ENCODE measurements at regions not wholly inside any gene's neighbourhood (a gene's known extent, or its start where the extent isn't known, plus 50 kb on each side); places are given as distances from the start of the nearest gene placed in this dataset.

GRCh38 chr4:26028793-26029567 is 115.0 kb downstream of the SMIM20 start:
- Mint-ChIP-seq H3K4me3 (ENCODE audit: unreplicated experiment) (no peak overlapping the region), H3K27me3 (ENCODE audit: unreplicated experiment) (peaks cover 9% of the 10 kb centered on the region), H3K36me3 (ENCODE audit: low read depth, unreplicated experiment) (peaks cover 4% of the 10 kb centered on the region), H3K9me3 (ENCODE audit: unreplicated experiment) (no peaks in the 10 kb centered on the region), H3K27ac (ENCODE audit: unreplicated experiment) (no peak overlapping the region), H3K4me1 (ENCODE audit: unreplicated experiment) (peaks cover 8% of the 10 kb centered on the region)
- peak; percentile 19 for TF ChIP-seq CTCF (IDR thresholded peaks at IDR 0.05; ENCODE audit: unreplicated experiment)
- DNase-seq (ENCODE audit: low spot score), result peak; percentile 88

GRCh38 chr4:26029568-26030131 is 115.6 kb downstream of the SMIM20 start:
- no peaks in the 10 kb centered on the region for H3K9me3 Mint-ChIP-seq (ENCODE audit: unreplicated experiment)
- peaks cover 4% of the 10 kb centered on the region for H3K36me3 Mint-ChIP-seq (ENCODE audit: low read depth, unreplicated experiment)
- no peak for TF ChIP-seq CTCF (IDR thresholded peaks at IDR 0.05; ENCODE audit: unreplicated experiment)
- no peak for DNase-seq (ENCODE audit: low spot score)
- no peak overlapping the region for H3K4me3 Mint-ChIP-seq (ENCODE audit: unreplicated experiment)
- H3K27me3 Mint-ChIP-seq (ENCODE audit: unreplicated experiment), result peaks cover 10% of the 10 kb centered on the region
- no peak overlapping the region for H3K27ac Mint-ChIP-seq (ENCODE audit: unreplicated experiment)
- H3K4me1 Mint-ChIP-seq (ENCODE audit: unreplicated experiment), result peaks cover 8% of the 10 kb centered on the region

- TF ChIP-seq CTCF (IDR thresholded peaks at IDR 0.05; ENCODE audit: unreplicated experiment), result no peak
- Mint-ChIP-seq H3K27me3 (ENCODE audit: unreplicated experiment) (peaks cover 10% of the 10 kb centered on the region), H3K4me1 (ENCODE audit: unreplicated experiment) (peaks cover 8% of the 10 kb centered on the region), H3K4me3 (ENCODE audit: unreplicated experiment) (no peak overlapping the region), H3K9me3 (ENCODE audit: unreplicated experiment) (no peaks in the 10 kb centered on the region), H3K36me3 (ENCODE audit: low read depth, unreplicated experiment) (peaks cover 4% of the 10 kb centered on the region), H3K27ac (ENCODE audit: unreplicated experiment) (no peak overlapping the region)
- no peak for DNase-seq (ENCODE audit: low spot score)
Measured at GRCh38 chr4:26030260-26030667, 116.2 kb downstream of the SMIM20 start.

GRCh38 chr4:26030780-26031179 is 116.8 kb downstream of the SMIM20 start:
- H3K27ac Mint-ChIP-seq (ENCODE audit: unreplicated experiment), result no peak overlapping the region
- TF ChIP-seq CTCF (IDR thresholded peaks at IDR 0.05; ENCODE audit: unreplicated experiment), result no peak
- peaks cover 4% of the 10 kb centered on the region for H3K36me3 Mint-ChIP-seq (ENCODE audit: low read depth, unreplicated experiment)
- no peaks in the 10 kb centered on the region for H3K9me3 Mint-ChIP-seq (ENCODE audit: unreplicated experiment)
- no peak overlapping the region for H3K4me3 Mint-ChIP-seq (ENCODE audit: unreplicated experiment)
- peaks cover 10% of the 10 kb centered on the region for H3K27me3 Mint-ChIP-seq (ENCODE audit: unreplicated experiment)
- DNase-seq (ENCODE audit: low spot score), result no peak
- H3K4me1 Mint-ChIP-seq (ENCODE audit: unreplicated experiment), result peaks cover 8% of the 10 kb centered on the region

GRCh38 chr4:26031704-26032103 is 117.7 kb downstream of the SMIM20 start:
- H3K4me1 Mint-ChIP-seq (ENCODE audit: unreplicated experiment), result peaks cover 8% of the 10 kb centered on the region
- no peaks in the 10 kb centered on the region for H3K9me3 Mint-ChIP-seq (ENCODE audit: unreplicated experiment)
- TF ChIP-seq CTCF (IDR thresholded peaks at IDR 0.05; ENCODE audit: unreplicated experiment), result no peak
- H3K27ac Mint-ChIP-seq (ENCODE audit: unreplicated experiment), result no peak overlapping the region
- H3K36me3 Mint-ChIP-seq (ENCODE audit: low read depth, unreplicated experiment), result peaks cover 4% of the 10 kb centered on the region
- H3K4me3 Mint-ChIP-seq (ENCODE audit: unreplicated experiment), result no peak overlapping the region
- DNase-seq (ENCODE audit: low spot score), result no peak
- H3K27me3 Mint-ChIP-seq (ENCODE audit: unreplicated experiment), result peaks cover 9% of the 10 kb centered on the region

Measured in endothelial cell (in vitro differentiated cells).